Upper lobe of right lung (tissue), 1 donor: ENCODE measurements at regions not wholly inside any gene's neighbourhood (a gene's known extent, or its start where the extent isn't known, plus 50 kb on each side); places are given as distances from the start of the nearest gene placed in this dataset.
"Not testable (repeated sequence)": the region's sequence is repeated elsewhere in the genome, so short reads cannot be mapped to it uniquely, and the experiment has no call there.

Source experiments
- ATAC-seq: fragments of 200-7000 bp; cut with Tn5 transposase; one replicate; pipeline ENCODE4 v1.9.1; 2020; ENCODE audit warnings: mild to moderate bottlenecking, moderate library complexity
- DNase-seq: peaks from one replicate; pipeline ENCODE4 v3.0.0-alpha.2; 2020
- H3K27ac ChIP-seq: fragments of 200-600 bp; one replicate; pipeline ENCODE4 v1.8.0; 2022
- H3K27me3 ChIP-seq: fragments of 200-600 bp; one replicate; pipeline ENCODE4 v1.8.0; 2022; ENCODE audit warnings: mild to moderate bottlenecking
- H3K36me3 ChIP-seq: fragments of 200-600 bp; one replicate; pipeline ENCODE4 v1.8.0; 2022
- H3K4me1 ChIP-seq: fragments of 200-600 bp; one replicate; pipeline ENCODE4 v1.8.0; 2022
- H3K4me3 ChIP-seq: fragments of 200-600 bp; one replicate; pipeline ENCODE4 v1.8.0; 2022; ENCODE audit warnings: mild to moderate bottlenecking
- H3K9me3 ChIP-seq: fragments of 200-600 bp; one replicate; pipeline ENCODE4 v1.8.0; 2022
- intact Hi-C: fragments of 100-400 bp; cut with DNase I; formaldehyde crosslinking; loops from one replicate; pipeline ENCODE4 v1.11.0; 2022
- donor health status: DM: no; HTN: yes; CAD: no; lungs with severe emphysema.

DNA sequence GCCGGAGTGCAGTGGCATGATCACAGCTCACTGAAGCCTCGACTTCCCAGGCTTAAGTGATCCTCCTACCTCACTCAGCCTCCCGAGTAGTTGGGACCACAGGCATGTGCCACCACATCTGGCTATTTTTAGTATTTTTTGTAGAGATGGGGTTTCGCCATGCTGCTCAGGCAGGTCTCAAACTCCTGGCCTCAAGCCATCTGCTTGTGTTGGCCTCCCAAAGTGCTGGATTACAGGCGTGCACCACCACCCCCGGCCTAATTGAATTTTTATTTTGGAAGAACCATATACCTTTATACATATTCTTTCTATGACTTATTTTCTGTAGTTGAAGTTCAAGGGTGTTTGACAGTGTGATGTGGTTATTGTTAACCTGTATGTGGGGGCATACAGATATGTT is 2885.9 kb downstream of the RPIA start:
- DNase-seq, H3K27ac ChIP-seq, intact Hi-C loops, H3K27me3 ChIP-seq, ATAC-seq, H3K9me3 ChIP-seq, H3K4me1 ChIP-seq, H3K36me3 ChIP-seq, H3K4me3 ChIP-seq: not testable (repeated sequence)

DNA sequence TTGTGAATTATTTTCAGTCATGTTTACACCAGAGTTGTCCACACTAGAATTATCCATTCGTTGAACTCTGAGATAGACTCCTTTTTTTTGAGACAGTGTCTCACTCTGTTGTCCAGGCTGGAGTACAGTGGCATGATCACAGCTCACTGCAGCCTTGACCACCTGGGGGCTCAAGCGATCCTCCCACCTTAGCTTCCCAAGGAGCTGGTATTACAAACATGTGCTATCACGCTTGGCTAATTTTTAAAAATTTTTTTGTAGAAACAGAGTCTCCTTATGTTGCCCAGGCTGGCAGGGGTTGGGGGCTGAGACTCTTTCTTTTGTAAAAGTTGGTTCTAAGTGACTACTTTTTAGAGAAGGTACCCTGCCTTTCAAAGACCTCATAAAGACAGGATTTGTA is 2887.2 kb downstream of the RPIA start:
- H3K9me3 ChIP-seq, DNase-seq, H3K4me1 ChIP-seq, H3K36me3 ChIP-seq, H3K27me3 ChIP-seq, ATAC-seq, H3K4me3 ChIP-seq, intact Hi-C loops, H3K27ac ChIP-seq: not testable (repeated sequence)

DNA sequence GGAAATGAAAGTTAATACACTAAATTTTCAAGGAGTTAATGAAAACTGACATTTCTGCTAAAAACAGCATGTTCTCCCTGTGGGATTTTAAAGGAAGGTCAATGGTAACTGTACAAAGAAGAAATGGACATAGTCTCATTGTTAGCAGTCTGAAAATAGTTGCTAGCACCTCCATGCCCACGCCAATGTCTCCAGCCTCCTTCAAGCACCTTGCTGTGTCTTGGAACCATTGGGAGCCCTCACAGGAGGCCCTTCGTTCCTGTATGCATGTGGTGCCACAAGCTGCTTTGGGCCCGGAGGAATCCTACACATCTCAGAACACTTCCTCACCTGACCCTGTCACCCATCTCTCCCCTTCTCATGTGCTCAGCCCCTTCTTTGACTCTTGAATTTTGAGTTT is 2888.1 kb downstream of the RPIA start:
- H3K4me3 ChIP-seq, DNase-seq, H3K27me3 ChIP-seq, H3K36me3 ChIP-seq, ATAC-seq, H3K4me1 ChIP-seq, intact Hi-C loops, H3K27ac ChIP-seq, H3K9me3 ChIP-seq: not testable (repeated sequence)

DNA sequence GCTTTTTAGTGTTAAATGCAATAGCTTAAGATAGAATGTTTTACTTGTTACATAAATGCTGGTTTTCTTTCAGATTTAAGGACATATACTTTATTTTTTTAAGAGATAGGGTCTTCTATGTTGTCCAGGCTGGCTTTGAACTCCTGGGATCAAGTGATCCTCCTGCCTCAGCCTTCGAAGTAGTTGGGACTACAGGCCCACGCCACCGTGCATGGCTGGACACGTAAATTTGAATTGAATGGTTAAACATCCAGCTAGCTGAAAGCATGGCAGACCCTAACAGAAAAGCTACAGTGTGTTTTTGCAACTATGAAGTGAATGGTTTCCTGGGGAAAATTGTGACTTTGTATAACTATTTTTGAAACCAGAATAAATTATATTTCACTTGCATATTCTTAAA is 2888.6 kb downstream of the RPIA start:
- H3K4me3 ChIP-seq, DNase-seq, H3K9me3 ChIP-seq, H3K4me1 ChIP-seq, H3K27me3 ChIP-seq, ATAC-seq, H3K36me3 ChIP-seq, H3K27ac ChIP-seq, intact Hi-C loops: not testable (repeated sequence)

DNA sequence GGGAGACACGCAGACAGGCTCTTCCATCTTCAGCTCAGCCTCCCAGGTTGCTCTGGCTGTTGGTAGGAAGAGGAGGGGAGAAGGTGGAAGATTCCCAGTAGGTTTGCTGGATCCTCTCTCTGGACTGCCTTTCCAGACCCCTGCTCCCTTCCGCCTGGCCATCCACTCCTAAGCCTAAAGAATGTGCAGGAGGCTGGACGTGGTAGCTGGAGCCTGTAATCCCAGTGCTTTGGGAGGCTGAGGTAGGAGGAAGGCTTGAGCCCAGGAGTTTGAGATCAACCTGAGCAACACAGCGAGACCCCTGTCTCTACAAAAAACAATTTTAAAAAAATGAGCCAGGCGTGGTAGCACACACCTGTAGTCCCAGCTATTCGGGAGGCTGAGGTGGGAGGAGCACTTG is 2895.6 kb downstream of the RPIA start:
- H3K36me3 ChIP-seq, ATAC-seq, intact Hi-C loops, DNase-seq, H3K4me3 ChIP-seq, H3K9me3 ChIP-seq, H3K4me1 ChIP-seq, H3K27ac ChIP-seq: not testable (repeated sequence)
- peaks cover 24% of the 10 kb centered on the region for H3K27me3 ChIP-seq

DNA sequence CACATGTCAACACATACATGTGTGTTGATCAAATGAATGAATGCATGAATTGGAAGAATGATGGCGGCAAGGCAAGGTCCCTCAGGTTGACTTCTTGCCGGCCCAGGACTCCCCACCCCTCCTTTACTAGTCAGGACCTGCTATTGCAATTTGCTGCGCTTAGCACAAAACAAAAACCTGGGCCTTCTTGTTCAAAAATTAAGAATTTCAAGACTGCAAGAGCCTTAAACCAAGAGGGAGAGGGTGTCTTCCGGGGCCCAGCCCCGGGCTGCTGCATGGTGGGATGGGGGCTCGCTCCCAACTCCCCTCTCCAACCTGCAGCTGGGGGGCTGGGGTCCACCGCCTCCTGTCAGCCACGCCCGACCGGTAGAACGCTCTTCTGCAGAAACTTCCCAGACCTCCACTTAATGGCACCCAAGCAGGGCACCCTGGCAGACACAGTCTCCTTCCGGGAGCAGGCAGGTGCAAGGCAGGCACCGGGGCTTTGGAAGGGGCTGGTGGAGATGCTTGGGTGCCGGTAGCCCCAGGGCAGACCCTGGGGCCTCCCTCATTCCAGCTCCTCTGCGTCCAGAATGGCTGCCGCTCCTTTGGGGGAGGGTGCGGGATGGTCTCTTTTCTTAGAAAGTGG is 2896.5 kb downstream of the RPIA start:
- DNase-seq, H3K9me3 ChIP-seq, H3K27ac ChIP-seq, H3K4me1 ChIP-seq, intact Hi-C loops, ATAC-seq, H3K4me3 ChIP-seq, H3K36me3 ChIP-seq: not testable (repeated sequence)
- peaks cover 27% of the 10 kb centered on the region for H3K27me3 ChIP-seq

DNA sequence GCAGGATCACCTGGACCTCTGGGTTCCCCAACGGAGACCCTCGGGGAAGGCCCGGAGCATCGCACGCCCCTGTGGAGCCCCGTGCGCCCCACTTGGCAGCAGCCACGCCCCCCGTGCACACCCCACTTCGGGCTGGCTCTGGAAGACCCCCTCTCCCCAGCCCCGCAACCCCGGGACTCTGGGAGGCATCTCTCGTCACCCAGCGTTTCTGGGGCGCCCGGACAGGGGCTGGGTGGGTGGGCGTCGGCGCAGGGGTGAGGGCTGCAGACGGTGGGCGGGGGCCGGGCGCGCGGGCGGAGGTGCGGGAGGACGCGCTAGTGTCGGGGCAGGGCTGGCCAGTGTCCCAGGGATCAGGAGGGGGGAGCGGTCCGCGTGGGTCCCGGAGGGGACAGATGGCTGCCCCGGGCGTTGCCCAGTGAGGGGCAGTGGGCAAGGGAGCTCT is 2897.3 kb downstream of the RPIA start:
- peaks cover 27% of the 10 kb centered on the region for H3K27me3 ChIP-seq
- peak; percentile 68 for DNase-seq
- H3K27ac ChIP-seq, H3K9me3 ChIP-seq, H3K36me3 ChIP-seq, ATAC-seq, H3K4me3 ChIP-seq, H3K4me1 ChIP-seq, intact Hi-C loops: not testable (repeated sequence)

DNA sequence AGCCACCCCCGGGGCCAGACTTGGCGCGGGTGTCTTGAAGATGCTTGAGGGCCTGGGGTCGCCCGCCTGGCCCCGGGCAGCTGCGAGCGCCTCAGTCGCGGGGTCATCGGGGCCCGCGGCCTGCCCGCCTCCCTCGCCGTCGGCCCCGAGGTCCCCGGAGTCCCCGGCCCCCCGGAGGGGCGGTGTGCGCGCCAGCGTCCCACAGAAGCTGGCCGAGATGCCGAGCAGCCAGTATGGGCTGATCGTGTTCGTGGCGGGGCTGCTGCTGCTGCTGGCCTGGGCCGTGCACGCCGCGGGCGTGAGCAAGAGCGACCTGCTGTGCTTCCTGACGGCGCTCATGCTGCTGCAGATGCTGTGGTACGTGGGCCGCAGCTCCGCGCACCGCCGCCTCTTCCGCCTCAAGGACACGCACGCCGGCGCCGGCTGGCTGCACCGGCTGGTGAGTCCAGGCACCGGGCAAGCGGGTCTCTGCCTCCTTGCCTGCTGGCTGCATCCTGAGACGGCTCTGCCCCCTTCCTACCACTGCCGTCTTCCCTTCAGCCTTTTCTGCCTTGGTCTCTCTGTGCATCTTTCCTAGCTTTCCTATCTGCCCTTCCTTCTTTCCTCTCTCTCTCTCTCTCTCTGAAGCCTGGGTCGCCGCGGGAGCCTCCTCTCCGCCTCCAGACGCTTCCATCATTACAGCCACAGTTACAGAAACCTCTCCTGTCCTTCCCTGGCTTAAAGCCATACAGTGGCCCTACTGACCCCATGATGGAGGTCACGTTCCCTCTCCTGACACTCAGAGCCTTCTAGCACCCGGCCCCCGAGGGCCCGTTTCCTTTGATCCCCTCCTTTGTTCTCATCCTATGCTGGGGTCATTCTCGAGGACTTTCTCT is 2898.2 kb downstream of the RPIA start:
- H3K9me3 ChIP-seq, H3K4me1 ChIP-seq, H3K27ac ChIP-seq, H3K4me3 ChIP-seq, ATAC-seq, H3K36me3 ChIP-seq, intact Hi-C loops: not testable (repeated sequence)
- DNase-seq, result peak; percentile 68
- peaks cover 27% of the 10 kb centered on the region for H3K27me3 ChIP-seq

DNA sequence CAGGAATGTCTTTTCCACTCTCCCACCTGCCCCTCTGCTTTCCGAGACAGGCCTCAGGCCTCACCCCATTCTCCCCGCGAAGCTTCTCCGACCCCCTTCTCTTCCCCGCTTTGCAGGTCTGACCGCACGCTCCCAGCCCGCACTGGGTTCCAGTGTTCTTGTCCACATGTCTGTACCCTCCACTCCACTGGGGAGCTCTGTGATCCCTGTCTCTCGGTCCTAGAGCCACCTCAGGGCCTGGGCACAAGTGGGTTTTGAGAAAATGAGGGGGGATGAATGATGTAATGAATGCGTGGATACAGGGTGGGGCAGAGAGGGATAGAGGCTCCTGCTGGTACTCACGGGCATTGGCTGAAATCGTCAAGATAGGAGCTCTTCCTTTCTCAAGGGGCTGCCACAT is 2898.9 kb downstream of the RPIA start:
- H3K9me3 ChIP-seq, H3K4me3 ChIP-seq, ATAC-seq, H3K36me3 ChIP-seq, H3K4me1 ChIP-seq, DNase-seq, H3K27ac ChIP-seq, intact Hi-C loops: not testable (repeated sequence)
- peaks cover 22% of the 10 kb centered on the region for H3K27me3 ChIP-seq

DNA sequence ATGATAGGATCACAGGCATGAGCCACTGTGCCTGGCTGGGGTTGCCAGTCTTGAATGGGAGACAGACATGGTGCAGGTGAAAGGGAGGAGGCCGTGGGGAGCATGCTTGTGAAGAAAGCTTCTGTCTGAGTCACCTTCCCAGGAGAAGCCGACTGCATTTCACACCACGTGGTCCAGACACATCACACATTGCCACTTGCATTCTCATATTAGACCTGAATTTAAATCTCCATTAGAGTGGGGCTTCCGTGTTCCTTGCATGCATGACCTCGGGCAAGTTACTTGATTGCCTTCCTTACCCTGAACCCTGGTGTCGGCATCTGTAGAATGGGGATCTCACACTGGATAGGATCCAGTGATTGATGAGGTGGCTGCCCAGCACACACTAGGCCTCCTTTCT is 2899.6 kb downstream of the RPIA start:
- H3K4me3 ChIP-seq, H3K36me3 ChIP-seq, intact Hi-C loops, H3K27ac ChIP-seq, H3K9me3 ChIP-seq, DNase-seq, ATAC-seq, H3K4me1 ChIP-seq: not testable (repeated sequence)
- H3K27me3 ChIP-seq, result peaks cover 22% of the 10 kb centered on the region

DNA sequence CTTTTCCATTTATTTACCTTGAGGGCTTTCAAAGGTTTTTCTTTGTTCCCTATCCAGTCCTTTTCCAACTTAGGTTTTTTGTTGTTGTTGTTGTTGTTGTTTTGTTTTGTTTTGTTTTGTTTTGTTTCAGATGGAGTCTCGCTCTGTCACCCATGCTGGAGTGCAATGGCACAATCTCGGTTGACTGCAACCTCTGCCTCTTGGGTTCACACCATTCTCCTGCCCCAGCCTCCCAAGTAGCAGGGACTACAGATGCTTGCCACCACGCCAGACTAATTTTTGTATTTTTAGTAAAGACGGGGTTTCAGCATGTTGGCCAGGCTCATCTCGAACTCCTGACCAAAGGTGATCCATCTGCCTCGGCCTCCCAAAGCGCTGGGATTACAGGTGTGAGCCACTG is 2906.0 kb downstream of the RPIA start:
- ATAC-seq, H3K4me3 ChIP-seq, H3K36me3 ChIP-seq, H3K9me3 ChIP-seq, H3K4me1 ChIP-seq, intact Hi-C loops, H3K27me3 ChIP-seq, H3K27ac ChIP-seq, DNase-seq: not testable (repeated sequence)

DNA sequence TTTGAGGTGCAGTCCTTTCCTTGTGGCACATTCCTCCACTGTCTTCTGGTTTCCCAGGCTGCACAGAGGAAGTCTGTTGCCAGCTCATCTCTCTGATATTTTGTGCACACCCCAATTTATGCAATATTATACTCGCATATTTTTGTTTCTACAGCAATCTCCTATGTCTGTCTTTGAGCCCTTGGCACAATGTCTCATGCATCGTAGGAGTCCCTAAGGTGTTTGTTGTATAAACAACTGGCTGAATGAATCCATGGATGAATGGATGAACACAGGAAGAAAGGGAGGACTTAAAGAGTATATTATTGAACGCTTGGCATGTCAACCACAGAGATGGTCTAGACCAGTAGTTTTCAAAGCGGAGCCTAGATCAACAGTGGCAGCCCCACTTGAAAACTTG is 2907.0 kb downstream of the RPIA start:
- ATAC-seq, H3K27ac ChIP-seq, H3K4me1 ChIP-seq, DNase-seq, H3K36me3 ChIP-seq, H3K9me3 ChIP-seq, intact Hi-C loops, H3K4me3 ChIP-seq, H3K27me3 ChIP-seq: not testable (repeated sequence)

DNA sequence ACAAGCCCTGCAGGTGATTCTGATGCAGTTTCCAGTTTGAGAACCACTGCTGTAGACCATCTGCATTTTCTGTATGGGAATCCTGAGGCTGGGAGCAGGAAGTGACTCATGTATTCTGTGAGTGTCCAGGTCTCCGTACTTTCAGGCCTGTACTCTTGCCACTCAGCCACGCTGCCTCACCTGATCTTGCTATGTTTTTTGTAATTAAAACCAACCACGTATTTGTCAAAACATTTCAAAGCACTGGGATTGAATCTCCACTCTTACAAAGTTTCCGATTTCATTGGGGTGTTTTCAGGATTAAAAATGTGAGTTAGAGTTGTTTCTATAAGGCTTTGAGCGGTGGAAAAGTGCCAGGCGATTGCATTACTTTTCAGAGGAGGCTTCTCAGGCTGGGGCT is 2907.5 kb downstream of the RPIA start:
- intact Hi-C loops, H3K27ac ChIP-seq, H3K27me3 ChIP-seq, H3K36me3 ChIP-seq, DNase-seq, ATAC-seq, H3K4me3 ChIP-seq, H3K9me3 ChIP-seq, H3K4me1 ChIP-seq: not testable (repeated sequence)

DNA sequence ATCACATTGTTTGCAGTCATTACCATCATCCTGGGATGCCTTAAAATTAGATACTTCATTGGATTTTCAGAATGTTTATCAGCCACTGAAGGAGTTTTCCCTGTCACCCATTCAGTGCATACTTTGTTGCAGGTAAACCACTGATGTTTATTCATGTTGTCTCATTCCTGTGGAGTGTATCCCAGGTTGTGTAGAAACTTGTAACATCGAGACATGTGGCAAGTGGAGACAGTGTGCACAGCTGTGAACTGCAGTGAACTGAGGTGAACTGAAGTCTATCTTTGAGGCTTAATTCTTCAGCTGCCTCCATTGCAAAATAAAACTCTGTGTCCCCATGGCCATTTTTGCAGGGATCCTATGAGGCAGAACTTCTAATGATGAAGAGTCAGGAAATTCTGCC is 2911.4 kb downstream of the RPIA start:
- DNase-seq, H3K27ac ChIP-seq, intact Hi-C loops, H3K4me3 ChIP-seq, H3K27me3 ChIP-seq, H3K4me1 ChIP-seq, H3K36me3 ChIP-seq, ATAC-seq, H3K9me3 ChIP-seq: not testable (repeated sequence)
